DMS53 (cell line): ENCODE measurements at regions not wholly inside any gene's neighbourhood (a gene's known extent, or its start where the extent isn't known, plus 50 kb on each side); places are given as distances from the start of the nearest gene placed in this dataset.
"Not testable (repeated sequence)": the region's sequence is repeated elsewhere in the genome, so short reads cannot be mapped to it uniquely, and the experiment has no call there.

Experiments used
- DNase-seq: peaks from one replicate; lab custom pipeline; 2025; lab: John Stamatoyannopoulos, UW

DNA sequence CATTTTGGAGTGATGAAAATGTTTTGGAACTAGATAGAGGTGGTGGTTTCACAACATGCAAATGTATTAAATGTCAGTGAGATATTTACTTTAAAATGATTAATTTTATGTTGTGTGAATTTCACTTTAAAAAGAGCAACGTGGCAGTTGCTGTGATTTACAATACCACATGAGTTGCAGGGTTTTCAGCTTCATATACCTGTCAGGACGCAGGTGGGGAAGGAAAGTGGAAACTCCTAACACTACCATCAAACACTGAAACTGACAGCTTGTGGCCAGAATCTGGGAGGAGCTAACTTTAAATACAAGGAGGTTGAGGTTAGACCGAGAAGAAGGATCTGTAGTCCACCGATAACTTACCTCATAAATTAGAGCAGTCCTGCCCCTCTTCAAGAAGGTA is 168.9 kb upstream of the TMEM72 start:
- no peak for DNase-seq

DNA sequence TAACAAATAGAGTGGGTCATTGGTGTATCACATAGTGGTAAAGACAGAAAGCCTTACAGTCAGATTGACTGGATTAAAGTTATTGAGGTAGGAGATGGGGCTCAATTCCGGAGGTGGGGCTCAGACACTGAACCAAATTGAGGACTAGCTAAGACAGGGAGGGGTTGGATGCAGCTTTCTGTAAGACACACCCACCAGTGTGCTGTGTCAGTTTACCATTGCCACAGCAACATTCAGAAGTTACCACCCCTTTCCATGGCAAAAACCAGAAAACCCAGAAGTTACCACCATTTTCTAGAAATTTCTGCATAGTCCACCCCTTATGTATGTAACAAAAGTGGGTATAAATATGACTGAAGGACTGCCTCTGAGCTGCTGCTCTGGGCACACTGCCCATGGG is 167.6 kb upstream of the TMEM72 start:
- DNase-seq = no peak

DNA sequence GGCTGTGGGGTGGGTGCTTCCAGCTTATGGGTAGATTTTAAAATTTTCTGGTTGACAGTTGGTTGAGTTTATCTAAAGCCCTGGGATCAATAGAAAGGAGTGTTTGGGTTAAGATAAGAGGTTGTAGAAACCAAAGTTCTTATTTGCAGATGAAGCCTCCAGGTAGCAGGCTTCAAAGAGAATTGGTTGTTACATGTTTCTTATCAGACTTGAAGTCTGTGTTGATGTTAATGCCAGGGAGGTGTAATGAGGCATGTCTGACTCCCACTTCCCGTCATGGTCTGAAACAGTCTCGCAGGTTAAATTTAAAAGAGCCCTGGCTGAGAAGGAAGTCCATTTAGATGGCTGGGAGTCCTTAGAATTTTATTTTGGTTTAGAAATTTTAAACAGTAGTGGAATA is 165.2 kb upstream of the TMEM72 start:
- DNase-seq = peak; percentile 25

DNA sequence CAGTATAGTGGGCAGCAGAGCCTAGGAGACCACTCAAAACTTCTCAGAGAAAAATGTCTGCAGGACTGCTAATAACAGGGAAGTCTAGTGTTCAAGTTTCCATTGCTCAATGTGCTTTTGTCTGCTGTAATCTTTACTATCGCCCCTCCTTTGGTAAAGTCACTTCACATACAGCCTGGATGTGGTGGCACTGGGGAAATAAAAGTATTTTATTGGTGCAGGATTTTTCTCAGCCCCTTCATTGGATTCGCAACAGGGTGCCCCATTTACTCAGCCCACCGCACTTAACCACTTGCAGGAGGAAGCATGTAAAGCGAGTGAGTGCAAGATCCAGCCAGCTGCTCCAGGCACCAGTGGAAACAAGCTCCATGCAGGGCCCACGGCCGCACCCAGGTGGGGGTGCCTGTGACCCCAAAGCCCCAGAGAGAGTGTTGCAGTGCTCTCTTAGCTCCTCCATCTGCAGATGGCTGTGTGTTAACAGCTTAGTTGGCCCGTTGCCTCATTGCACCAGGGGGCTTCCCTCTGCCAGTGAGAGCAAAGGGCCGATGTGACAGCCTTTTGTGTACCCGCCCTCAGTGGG is 163.5 kb upstream of the TMEM72 start:
- DNase-seq = no peak

DNA sequence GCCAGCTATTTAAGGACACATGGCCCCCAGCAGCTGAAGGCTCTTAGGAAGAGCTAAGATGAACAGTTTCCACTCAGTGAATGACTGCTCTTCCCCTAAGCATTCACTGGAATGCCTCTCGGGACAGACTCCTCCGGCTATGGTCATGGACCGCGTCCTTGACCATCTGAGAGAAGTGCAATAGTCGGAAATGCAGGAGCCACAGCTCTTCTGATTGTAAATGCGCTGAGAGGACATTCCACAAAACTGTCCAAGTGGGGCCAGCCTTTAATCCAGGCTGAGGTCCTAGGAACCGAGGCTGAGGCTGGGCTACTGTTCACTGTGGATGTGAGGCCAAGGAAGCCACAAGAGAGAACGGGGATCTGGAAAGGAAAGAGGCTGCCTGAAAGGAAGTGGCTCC is 162.0 kb upstream of the TMEM72 start:
- no peak for DNase-seq

DNA sequence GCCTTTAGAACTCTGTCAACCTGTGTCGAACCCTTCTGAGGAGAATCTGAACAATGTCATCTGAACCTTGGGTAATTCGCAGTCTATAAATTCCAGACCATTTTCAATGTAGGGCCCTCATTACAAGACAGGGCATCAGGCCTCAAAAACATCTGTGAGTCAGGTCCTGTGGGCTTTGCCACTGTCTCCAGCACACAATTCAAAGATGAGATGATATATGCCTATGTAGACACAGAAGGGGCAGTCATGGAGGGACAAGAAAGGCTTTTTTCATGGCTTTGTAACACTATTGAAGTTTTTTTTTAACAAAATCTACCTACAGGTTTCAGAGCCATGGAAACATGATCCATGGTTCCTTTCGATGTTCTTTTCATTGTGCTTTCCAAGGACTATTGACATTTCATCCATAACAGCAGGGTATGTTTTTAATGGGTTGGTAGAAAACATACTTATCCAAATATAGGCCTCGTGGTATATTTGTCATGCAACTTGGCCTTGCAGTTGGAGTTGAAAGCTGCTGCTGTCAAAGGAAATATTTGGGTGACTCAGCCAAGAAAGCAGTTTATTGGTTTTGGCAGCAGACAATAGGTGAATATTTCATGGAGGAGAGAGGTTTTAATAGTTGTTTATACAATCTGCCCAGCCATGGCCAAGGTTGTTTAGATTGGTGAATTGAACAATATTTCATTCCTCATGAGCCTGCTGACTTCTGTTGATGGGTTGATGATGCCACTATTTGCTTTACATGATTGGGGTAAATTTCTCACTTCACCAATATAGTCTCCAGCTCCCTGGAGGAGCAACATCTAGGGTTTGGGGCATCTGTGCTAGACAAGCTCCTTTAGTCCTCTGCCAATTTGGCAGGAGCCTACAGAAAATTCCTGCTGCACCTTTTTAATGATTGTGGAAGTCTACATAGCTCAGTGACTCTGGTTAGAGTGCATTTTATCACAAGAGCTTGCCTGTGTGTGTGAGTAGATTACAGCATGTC is 158.4 kb upstream of the TMEM72 start:
- peak; percentile 87 for DNase-seq

DNA sequence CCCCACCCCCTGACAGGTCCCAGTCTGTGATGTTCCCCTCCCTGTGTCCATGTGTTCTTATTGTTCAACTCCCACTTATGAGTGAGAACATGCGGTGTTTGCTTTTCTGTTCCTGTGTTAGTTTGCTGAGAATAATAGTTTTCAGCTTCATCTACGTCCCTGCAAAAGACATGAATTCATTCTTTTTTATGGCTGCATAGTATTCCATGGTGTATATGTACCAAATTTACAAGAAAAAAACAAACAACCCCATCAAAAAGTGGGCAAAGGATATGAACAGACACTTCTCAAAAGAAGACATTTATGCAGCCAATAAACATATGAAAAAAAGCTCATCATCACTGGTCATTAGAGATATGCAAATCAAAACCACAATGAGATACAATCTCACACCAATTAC is 156.8 kb upstream of the TMEM72 start:
- not testable (repeated sequence) for DNase-seq

DNA sequence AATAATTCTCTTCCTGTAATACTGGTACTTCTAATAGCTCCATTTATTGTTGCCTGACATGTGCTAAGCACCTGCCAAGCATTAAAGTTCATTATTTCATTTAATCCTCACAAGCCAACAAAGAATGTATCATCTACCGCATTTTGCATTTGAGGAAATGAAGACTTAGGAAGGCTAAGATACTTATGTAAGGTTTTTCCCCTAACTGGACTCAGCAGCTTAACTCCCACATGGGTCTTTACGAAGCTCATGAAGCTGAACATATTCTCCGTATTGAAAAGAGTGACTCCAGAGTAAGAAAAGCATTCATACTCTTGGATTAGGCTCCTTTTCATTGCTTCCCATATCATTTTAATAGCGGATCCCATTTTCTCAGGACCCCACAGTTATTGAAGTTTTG is 155.7 kb upstream of the TMEM72 start:
- no peak for DNase-seq

DNA sequence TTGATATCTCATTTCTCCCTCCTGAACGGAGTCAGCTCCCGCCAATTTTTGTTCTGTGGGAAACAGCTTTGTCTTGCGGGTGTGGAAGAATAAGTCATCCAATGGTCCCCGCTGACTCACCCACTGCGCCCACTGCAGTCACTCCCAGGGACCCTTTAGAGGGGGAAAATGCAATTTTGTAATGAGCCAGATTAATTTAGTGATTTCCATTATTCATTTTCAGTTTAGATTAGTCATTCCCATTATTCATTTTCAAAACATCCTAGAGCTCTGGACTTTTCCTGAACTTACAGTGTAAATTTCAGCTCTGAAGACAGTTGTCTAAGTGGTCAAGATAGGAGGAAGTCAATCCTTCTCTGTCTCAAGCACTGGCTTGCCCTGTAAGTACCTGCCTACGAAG is 154.9 kb upstream of the TMEM72 start:
- DNase-seq = no peak

DNA sequence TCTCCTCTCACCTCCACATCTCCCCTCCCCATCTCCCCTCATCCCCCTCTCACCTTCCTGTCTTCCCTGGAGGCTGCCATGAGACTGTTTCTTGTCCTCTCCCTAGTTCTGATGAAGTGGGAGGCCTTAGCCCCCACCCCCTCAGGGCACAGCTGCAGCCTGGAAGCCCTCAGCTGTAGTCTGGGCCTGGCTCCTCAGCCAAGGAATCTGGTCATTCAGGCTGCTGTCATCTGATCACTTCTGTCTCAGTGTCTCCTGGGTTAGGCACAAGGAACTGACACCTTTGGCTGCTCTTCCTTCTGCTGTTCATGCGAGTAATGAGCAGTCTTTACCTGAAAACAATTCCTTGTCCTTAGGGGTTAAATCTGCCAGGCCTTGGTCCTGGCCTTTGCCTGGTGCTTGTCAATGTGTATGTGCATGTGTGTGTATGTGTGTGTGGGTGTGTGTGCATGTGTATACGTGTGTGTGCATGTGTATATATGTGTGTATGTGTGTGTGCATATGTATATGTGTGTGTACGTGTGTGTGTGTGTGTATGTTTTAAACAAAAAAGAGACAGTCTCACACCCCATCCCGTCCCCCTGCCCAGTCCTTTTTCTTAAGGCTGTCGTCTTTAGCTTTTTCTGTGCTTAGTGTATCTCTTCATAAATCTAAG is 153.5 kb upstream of the TMEM72 start:
- no peak for DNase-seq

DNA sequence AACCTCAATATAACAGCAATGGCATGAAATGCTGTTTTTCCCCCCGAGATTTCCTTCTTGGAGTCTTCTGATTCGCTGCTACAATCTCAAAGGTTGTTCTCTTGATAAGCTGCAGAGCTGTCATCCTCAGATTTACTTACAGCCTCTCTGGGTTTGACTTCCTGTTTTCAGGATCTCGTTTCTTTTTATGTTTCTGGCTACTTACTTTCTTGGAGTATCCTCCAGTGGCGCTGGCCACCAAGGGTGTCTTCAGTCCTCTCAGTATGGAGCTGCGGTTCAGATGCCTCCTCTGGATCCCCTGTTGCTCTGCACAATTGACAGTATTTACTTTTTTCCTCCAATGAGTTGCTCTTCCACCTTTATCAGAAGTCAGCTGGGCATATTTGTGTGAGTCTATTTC is 152.0 kb upstream of the TMEM72 start:
- no peak for DNase-seq

DNA sequence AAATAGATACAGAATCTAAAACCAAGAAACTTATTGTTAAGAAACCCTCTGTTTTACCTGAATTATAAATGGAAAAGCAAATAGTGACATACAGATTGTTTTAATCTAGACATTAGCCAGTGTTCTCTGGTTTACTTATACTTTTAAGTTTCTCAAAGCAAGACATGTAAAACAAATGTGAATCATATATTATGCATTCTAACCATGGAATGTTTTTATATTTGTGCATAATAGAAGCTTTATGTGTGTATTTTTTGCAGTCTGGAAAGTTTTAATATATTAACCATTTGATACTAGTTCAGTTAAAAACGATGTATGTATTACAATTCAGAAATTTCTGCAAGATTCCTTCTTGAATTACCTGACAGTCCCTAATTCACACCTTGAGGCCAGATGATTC is 150.6 kb upstream of the TMEM72 start:
- DNase-seq = no peak

DNA sequence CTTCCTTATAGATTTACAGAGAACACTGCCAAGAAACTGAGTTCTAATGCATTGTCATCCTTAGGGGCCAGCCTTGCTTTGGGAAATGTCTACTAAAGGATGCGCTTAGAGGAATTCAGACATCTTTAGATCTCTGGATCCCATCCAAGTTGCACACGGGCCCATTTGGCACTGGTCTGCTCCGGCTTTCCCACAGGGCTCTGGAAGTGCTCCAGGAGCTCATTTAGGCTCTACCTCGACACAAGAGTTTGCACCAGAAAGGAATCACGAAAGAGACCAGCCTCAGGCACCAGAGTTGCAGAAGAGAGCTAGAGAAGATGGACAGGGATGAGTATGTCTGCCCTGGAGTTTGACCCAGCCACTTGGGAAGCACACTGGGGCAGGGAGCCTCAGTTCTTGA is 150.1 kb upstream of the TMEM72 start:
- DNase-seq = no peak

DNA sequence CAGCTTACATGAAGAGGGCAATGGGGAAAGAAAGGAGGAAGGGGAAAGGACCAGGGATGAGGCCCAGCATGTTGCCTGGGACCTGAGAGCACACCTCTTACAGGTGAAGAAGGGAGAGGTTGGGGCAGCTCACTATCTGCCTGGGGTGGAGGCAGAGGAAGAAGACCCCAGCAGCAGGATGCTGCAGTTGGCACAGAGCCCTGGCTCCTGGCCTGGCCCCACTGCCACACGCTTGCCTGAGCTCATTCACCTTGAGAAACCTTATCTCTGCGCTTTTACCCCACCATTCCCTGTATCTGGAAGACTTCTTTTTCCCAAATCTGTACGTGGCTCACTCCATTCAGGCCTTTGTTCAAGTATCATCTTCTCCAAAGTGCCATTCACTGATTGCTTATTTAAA is 147.8 kb upstream of the TMEM72 start:
- no peak for DNase-seq

DNA sequence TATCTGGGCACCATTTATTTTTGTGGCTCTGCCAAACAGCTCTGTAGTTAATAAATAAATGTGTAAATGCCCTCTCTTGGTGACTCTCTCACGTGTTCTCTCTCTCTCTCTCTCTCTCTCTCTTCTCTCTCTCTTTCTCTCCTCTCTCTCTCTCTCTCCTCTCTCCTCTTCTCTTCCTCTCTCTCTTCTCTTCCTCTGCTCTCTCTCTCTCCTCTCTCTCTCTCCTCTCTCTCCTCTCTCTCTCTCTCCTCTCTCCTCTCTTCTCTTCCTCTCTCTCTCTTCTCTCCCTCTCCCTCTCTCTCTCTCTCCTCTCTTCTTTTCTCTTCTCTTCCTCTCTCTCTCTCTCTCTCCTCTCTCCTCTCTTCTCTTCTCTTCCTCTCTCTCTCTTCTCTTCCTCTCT is 145.8 kb upstream of the TMEM72 start:
- no peak for DNase-seq

DNA sequence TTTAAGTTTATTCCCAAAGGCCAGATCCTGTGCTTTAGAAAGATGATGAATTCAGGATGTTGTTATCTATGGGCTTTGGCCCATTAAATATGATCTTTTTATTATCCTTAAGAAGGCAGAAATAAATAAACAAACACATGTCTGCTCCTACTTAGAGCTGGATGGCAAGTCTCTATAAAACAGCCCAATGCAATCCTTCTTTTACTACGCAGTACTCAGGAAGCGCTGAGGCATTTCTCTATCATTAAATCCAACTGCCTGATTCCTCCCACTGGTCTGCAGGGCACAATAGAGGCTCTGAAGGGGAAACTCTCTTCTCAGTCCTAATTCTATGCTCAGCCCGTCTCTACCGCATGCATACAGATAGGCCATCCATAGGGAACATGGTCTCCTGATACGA is 144.5 kb upstream of the TMEM72 start:
- DNase-seq = no peak

DNA sequence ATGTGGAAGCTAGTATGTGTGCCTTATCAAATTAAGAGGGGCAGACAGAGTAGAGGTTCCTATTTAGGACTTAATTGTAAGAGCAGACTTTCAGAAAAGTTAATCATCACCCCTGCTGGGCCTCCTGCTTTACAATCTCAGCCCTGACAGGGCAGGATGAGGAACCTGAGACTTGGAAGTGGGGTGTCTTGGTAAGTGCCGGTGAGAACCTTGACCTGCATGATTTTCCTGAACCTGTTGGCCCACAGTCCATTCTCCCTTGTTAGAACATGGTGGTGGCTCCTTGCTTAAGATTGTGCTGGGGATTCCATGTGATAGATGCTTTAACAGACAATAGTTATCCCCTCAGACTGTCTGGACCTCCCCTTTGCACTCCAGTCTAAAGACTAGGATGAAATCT is 141.7 kb upstream of the TMEM72 start:
- DNase-seq = no peak

DNA sequence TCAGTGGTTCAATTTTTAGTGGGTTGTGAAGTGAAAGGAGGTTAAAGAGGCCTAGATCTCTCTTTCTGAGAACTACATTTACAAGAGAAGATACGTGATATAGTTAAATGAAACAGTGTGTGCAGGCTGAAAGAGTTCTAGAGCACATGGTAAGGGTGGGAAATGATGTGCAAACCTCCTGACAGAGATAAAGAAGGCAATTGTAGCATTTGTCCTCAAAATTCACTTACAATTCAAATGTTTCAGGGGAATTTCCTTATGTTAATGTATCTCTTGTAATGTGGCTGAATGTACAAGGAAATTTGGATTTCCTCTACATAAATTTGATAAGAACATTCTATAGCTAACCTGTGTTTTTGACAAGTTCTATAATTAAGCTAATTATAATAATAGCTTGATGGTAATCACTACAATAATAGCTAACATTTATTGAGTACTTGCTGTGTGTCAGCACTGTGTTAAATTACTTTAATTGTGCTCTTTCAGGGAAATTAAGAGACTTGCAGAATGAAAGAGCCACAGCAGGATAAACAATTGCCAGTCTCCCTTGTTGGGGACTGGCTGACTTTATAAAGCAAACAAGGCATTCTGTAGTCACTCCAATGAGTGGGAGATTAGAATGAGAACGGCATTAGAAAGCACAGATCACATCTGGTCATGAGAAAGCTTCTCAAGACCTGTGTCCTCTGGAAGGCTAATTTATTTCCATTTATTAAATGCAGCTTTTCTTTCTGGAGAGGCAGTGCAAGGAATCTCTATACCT is 139.7 kb upstream of the TMEM72 start:
- no peak for DNase-seq

DNA sequence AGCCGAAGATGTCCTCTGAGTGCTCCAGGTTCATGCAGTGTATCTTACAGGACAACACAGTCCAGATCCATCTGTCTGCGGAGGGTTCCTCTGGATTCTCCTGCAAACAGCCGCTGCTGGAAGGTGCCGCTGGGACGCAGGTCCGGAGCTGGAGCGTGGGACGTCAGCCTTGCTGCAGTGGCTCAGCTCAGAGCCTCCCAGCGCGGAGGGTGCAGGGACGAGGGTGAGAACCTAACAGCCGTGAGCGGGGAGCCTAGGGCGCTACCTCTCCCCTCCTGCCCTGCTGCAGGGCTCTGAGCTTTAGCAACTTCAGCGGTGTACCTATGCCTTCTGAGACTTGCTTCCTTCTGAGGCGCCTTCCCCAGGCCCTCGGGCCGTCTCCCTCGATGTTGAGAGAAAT is 137.6 kb upstream of the TMEM72 start:
- no peak for DNase-seq

DNA sequence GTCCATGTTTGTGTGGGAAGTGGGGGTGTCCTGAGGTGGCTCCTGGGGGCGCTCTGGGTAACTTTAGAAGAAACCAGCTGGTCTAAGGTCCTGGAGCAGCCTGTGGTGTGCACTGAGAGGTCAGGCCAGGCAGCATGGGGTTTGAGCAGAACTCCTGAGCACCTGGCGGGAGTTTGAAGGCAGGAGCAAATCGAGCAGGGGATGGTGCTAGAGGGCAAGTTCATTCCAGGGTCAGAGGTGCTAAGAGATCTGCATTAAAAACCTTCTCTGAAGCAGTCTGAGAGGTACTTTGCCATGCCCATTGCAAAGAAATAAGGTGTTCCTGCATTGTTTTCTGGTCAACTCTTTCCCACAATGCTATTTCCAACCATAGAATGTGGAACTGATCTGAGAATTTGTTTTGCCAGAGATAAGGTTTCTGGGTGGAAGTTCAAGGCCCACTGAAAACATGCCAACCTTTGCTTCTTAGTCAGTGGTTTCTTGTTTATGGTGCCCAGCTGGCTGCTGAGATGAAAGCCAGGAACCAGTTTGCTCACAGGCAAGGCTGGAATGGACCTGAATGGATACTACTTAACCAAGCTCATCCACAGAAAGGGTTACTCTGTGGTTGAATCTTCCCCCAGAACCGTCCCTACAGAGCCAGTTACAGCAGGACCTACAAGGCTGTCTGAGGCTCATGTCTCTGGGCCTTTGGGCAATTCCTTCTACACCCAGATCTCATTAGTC is 136.3 kb upstream of the TMEM72 start:
- no peak for DNase-seq

DNA sequence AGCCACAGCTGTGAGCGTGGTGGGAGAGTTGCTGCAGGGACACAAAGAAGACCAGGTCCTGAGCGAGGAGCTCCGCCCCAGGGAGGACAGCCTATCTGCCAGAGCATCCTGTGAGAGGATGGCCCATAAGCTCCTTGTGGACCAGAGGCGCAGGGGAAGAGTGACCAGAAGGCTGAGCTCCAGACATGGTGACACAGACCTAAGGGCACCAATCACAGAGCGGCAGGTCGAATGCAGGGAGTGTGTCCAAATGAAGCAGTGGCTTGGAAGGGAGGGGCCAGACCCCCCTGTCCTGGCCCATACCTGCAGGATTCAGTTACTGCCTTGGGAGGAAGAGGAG is 135.8 kb upstream of the TMEM72 start:
- DNase-seq = no peak

DNA sequence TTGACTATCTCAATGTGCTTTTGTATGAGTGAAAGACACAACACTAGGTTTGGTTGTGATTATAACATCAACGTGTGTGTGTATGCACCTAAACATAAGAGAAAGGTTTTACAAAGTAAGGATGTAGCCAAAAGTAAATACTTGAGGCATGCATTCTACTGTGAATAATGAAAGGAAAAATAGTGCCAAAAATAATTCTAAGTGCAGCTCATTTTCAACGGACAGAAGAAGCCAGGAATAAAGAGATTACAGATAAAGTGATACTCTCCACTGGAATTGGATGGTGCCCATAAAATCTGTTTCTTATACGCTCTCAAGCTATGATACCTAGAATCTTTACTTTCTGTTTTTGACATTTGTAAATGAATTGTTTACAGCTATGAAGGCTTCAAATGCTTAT is 135.0 kb upstream of the TMEM72 start:
- DNase-seq = no peak
